Coronary artery (tissue), 2 donors: ENCODE measurements at regions not wholly inside any gene's neighbourhood (a gene's known extent, or its start where the extent isn't known, plus 50 kb on each side); places are given as distances from the start of the nearest gene placed in this dataset.

Experiments used
- DNase-seq: peaks from one replicate; pipeline ENCODE4 v3.0.0-alpha.2; 2017; ENCODE audit warnings: low spot score
- H3K27ac ChIP-seq, 2 donors: fragments of 200-600 bp; sonication (generic); one replicate each; pipeline ENCODE4 v1.5.1; 2016 to 2019
- H3K4me3 ChIP-seq: fragments of 200-600 bp; sonication (generic); 2 replicates; pipeline ENCODE4 v1.5.1; 2016; ENCODE audit warnings: mild to moderate bottlenecking, moderate library complexity
- CTCF ChIP-seq: fragments of 200-600 bp; sonication (generic); IDR thresholded peaks from one replicate; pipeline ENCODE4 v1.5.1; 2019; ENCODE audit warnings: antibody characterized with exemption

- TF ChIP-seq CTCF, result no peak
- no peak overlapping the region for H3K27ac ChIP-seq
- H3K4me3 ChIP-seq, result no peak overlapping the region
Observed at GRCh38 chr5:138664276-138664943, 88.8 kb upstream of the CTNNA1 start.

GRCh38 chr5:138663561-138663960 lies 88.4 kb upstream of the HSPA9 start:
- no peak for TF ChIP-seq CTCF
- Histone ChIP-seq H3K4me3 (no peak overlapping the region), H3K27ac (no peak overlapping the region)
- DNase-seq, result no peak

More at GRCh38 chr5:138664276-138664943, 88.8 kb upstream of the CTNNA1 start:
- no peak for DNase-seq

DNA sequence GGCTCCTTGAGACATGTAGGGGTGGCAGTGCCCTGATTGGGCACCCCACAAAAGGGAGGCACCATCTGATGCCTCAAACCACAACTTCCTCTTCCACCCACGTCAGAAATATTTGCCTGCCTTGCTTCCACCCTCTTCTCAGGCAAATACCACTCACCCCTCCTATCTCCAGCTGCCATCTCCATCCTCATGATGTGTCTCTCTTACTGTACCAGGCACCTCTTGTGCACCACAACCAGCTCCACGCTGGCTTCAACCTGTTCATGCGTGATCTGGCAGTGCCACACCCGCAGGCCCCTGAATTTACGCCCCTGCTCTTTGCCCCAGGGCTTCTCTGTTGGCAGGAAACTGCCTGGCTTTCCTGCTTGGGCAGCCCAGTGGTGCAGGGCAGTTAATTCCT lies 87.8 kb upstream of the HSPA9 start:
- no peak overlapping the region for H3K4me3 ChIP-seq
- TF ChIP-seq CTCF, result no peak
- H3K27ac ChIP-seq, result no peak overlapping the region
- no peak for DNase-seq

DNA sequence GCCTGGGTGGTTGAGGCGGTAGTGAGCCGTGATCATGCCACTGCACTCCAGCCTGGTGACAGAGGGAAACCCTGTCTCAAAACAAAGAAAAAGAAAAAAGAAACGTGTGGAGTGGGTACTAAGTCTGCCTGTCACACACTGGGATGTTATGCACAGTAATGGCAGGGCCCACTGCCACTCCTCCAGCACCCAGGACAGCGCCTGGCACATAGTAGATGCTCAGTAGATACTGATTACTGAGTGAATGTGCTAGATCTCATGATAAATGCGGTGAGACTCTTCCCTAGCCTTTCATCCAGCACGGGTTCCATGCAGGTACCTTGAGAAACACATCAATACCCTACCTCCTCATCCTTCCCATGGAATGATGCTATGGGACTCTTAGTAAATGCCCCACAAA lies 87.4 kb upstream of the HSPA9 start:
- no peak for TF ChIP-seq CTCF
- Histone ChIP-seq H3K4me3 (no peak overlapping the region), H3K27ac (no peak overlapping the region)
- DNase-seq, result no peak

- DNase-seq, result no peak
- Histone ChIP-seq H3K4me3 (no peak overlapping the region), H3K27ac (no peak overlapping the region)
- no peak for TF ChIP-seq CTCF
Observed at GRCh38 chr5:138661991-138662434, 86.8 kb upstream of the HSPA9 start.

- DNase-seq, result no peak
- Histone ChIP-seq H3K4me3 (no peak overlapping the region), H3K27ac (no peak overlapping the region)
- TF ChIP-seq CTCF, result no peak
Observed at GRCh38 chr5:138661291-138661960, 86.2 kb upstream of the HSPA9 start.

- no peak for TF ChIP-seq CTCF
- H3K27ac ChIP-seq, result no peak overlapping the region
- H3K4me3 ChIP-seq, result no peak overlapping the region
- DNase-seq, result no peak
Observed at GRCh38 chr5:138660051-138660572, 84.9 kb upstream of the HSPA9 start.
